GM18858 (cell line): ENCODE measurements at regions not wholly inside any gene's neighbourhood (a gene's known extent, or its start where the extent isn't known, plus 50 kb on each side); places are given as distances from the start of the nearest gene placed in this dataset.

Source experiments
- ATAC-seq: cut with Tn5 transposase; IDR thresholded peaks from one replicate; pipeline ENCODE4 v1.9.1; 2021; ENCODE audit not compliant: unreplicated experiment

DNA sequence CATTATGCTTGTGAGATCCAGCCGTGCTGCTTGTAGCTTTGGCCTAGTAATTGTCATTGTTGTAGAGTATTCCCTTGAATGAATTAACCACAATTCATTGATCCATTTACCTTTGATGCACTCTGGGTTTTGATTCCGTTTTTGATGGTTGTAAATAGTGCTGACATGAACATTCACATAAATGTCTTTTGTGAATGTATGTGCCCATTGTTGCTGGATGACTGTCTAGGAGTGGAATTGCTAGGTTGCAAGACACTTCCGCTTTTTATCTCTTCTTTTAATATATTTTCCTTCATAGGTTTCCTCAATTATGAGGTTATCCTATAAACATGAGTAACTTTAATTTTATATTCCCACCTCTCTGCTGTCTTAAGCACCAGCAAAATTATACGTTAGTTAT is 104.8 kb upstream of the CCDC68 start:
- ATAC-seq = no peak

DNA sequence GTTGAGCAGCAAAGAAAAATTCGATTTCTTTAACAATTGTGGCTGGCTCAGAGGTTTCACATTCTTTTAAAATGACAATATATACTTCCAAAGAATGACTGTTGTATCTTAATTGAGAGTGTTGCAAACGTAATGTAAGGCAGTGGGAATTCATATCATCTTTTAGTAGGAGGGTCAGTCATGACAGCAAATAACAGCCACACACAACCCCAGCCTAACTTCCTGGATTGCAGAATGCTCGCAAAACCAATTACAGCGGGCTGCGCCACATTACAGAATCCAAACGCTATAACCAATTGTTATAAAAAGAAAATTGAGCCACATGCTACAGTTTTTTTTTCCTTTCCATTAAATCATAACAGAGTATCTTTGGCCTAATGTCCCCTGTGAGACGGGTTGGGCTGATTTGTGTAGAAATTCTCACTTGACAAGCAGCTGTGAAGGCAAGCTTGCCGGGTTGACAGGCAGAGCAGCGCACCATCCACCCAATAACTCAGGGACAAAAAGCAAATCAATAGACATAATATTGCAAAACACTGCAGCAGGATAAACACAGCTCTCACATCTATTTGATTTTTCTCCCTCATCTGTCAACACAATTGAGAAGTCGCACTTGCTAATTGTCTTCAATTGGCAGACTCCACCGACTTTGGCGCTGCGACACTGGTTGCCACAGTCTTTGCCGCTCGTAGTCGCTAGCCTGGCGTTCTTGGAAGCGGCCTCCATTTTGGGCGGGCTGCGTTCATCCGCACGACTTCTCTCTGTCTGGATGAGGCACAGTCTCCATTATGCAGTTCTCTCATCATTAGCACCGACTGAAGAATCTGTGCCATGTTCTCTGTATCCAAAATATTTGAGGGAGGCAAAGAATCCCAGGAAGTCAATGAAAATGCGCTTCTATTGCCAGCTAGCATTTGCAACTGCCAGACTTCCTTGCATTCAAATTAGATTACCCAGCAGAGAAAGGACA is 95.0 kb upstream of the CCDC68 start:
- ATAC-seq = no peak

DNA sequence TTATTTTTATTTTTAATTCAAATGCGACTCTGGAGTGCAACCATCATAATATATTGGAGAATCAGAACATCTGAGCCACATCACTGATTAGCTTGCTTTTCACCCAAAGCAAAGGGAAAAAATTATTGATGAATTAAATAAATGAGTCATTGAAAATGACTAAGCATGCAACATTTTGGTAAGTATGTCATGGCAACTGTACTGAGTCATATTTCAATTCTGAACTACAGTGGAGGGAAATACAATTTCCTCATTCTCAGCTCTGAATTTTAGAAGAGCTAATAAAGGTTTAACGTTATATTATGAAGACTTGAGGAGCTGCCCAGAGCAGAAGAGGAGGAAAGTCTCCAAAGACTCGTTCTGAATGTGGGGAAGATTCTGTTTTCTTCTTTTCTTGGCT is 89.6 kb upstream of the CCDC68 start:
- no peak for ATAC-seq

DNA sequence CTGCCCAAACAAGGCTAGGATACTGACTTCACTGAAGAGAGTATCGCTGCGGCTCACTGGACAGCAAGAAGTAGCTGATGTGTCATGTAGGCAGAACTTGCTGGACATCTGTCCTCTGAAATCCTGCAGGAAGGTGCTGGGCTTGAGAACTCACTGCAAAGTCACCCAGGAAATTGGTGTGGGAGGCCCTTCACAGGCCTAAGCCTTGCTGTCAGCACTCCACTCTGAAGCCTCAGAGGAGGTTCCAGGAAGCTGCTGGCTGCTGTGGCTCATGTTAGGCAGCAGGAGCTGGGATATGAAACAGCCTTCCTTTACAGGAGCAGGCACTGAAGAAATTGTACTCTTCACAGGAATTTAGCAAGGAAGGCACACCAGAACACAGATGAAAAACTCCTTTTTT is 88.3 kb upstream of the CCDC68 start:
- no peak for ATAC-seq

DNA sequence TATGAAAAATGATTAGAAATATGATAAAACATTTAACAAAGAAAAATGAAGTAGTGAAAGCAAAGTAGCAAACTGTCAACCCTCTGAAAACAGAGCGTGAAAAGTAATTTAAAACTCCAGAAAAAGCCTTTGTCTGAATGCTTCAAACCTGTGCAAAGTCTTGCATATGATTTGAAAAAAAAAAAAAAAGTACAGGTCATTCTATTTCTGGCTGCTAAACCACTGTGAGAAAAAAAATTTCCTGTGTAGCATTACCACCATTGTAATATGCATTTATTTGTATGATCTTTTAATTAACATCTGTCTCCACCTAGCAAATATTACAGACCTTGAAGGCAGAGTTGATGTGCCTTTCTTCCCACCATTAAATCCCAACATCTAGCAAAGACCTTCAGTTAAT is 82.1 kb upstream of the CCDC68 start:
- ATAC-seq = no peak

DNA sequence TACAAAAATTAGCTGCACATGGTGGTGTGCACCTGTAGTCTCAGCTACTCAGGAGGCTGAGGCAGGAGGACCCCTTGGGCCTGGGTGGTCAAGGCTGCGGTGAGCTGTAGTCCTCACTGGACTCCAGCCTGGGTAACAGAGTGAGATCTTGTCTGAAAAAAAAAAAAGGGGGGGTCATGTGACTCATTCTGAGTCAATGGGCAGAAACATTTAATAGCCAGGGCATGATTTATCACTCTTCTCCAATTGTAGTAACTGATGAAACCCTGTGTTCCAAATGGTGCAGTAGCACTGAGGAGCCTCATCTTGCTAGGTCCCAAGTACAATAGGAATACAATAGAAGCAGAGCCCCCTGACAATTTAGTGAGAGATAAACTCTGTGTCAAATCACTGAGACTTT is 78.9 kb upstream of the CCDC68 start:
- no peak for ATAC-seq

DNA sequence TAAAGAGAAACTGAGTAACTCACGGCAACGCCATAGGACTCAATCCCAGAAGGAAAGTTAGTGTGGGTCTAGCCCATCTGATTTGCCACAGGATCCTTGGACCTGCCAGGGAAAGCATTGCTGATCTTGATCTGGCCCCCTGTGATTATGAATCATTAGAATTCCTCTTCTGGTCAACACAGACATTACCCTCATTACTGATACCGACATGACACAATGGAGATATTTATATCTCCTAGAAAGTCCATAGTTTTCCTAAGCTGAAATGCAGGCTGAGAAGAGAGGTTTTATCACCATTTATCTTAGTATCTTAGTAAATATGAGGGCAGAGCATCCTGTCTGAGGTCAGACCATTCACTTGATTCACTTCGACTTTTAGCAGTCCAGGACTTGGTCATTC is 75.5 kb upstream of the CCDC68 start:
- ATAC-seq = no peak

DNA sequence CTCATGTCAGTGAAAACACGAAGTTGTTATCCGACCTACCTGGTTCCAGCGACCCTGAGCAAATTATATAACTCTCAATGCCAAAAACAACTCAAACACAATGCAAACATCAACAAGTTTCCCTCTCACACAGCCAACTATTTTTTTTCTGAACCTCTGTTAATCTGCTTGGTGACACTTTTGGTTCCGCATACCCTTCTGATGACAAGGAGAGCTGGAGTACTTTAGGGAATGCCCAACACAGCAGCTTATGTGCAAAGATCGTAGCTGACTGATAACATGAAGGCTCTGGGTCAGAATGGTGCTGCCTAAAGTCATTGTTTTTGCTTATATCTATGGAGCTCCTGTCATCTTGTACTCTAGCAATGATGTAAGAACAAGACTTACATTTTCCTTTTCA is 72.7 kb upstream of the CCDC68 start:
- no peak for ATAC-seq

DNA sequence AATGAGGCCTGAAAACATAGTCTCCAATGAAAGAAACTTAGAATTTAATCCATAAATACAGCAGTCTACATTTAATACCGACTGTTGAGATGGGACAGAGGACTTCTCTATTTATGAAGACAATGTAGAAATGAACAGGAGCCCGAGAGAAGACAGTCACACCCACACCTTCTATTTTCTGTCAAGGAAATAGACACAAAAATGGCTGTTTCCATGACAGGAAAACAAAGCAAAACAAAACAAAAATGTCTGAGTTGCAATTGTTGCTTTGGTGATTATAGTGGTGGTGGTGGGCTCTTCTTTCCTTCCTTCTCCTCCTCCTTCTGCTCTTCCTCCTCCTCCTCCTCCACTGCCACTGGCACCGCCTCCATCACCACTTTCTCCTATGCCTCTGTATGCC is 72.3 kb upstream of the CCDC68 start:
- no peak for ATAC-seq

DNA sequence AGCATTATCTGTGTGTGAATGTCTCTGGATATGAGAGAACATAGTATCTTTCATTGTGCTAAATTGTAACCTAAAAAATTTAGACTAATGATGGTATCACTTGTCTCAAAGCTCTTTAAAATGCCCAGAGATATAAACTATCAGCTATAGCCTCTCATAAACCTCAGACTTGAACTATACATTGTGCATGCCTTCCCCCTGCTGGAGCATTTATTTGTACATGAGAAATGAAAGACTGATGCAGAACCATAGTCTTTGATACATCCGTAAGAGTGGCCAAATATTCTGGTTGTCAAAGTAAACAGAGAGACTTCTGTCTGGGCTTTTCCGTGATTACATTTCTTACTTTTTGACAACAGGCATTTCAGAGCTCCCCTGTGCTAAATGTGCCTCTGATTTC is 71.9 kb upstream of the CCDC68 start:
- ATAC-seq = no peak

DNA sequence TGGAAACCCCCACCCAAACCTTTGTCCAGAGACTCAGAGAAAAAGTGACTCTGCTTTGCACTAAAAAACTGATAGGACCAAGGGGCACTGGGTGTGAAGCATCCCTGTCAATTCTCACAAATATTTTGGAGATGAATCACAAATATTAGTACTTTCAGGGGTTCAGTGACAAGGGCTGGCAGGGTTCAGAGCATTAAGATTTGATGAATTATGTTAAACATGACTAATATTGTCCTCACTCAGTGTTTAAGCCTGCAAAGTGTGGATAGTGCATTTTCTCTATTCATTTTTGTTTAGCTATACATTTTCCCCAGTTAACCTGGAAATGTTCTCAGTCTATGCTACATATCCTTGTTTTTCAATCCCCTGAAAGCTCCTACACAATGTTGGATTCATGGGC is 65.3 kb upstream of the CCDC68 start:
- no peak for ATAC-seq

DNA sequence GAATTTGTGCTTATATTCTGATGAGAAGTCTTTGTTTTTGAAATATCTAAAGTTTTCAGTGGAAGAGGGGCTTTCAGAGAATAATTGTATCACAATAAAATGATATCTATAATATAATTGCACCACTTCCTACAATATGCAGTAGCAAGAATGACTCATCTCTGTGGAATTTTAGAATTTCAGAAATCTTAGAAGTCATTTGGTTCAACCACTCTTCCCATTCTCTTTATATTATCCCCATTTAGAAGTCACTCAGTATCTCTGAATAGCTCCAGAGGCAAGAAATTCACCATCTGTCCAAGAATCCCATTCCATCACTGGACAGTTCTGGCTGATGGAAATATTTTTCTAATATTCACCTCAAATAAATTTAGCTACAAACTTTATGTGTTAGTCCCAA is 59.3 kb upstream of the CCDC68 start:
- ATAC-seq = no peak

DNA sequence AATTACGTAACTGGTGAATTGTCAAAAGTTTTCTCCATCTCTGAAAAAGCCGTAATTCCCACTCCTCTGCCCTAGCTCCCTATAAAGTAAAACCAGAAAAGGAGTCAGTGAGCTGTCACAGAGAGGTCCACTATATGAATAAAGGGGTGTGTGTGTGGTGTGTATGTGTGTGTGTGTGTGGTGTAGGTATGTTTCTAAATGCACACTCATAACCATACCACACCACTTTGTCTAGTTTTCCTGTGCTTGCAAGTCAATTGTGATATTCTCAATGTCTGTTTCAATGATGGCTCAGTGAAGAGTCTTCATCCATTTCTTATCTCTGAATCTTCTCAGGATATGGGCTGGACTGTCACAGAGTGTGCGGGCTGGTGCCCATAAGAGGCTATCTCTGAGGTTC is 54.8 kb upstream of the CCDC68 start:
- no peak for ATAC-seq

DNA sequence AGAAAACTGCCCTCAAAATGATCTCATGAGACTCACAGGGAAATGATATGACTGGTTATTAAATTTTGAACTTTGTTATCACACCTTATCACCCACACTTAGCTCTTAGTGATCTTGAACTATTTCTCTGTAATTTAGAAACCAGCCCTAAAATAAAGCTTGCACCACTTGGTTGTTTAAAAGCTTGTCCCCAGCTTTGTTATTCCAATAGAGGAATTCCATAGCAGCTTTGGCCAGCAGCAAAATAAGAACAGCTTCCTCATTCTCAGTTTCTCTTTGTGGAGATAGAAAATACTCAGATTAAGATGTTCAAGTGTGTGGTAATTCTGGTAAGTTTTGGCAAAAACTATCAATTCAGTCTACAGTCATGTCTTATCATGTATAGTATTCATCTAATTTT is 54.4 kb upstream of the CCDC68 start:
- ATAC-seq = no peak

DNA sequence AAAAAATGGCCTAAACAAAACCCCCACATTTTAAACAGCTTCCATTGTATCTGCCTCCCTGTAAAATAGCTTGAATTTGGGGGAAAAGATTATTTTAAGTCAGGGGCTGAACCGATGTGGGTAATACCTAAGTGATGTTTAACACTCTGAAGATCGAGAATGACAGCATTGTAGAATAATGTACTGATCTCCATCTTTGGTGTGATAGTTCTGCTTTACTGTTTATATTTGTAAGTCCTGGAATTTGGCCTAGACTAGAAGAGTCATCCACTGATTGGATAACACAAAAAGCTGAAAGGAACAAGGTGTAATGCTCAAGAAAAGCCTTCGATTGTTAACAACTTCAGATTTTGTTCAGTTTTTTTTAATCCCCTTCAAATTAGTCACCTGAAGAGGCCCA is 53.8 kb upstream of the CCDC68 start:
- no peak for ATAC-seq

DNA sequence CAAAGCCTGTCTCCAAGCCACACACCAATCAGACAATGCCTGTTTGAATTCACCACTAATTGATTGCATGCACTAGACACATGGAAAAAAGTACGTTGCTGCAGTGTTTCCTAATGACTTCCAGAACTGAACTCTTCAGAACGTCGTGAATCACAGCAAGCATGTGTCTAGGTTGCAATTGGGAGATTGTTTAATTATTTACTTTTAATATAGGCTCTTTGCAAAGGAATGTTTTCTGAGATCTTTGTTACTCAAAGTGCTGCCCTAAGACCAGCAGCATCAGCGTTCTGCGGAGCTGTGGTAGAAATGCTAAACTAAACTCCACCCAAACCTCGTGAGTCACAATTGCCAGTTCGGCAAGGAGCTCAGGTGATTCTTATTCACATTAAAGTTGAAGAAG is 52.7 kb upstream of the CCDC68 start:
- no peak for ATAC-seq
